GM12875 (cell line): ENCODE measurements at regions not wholly inside any gene's neighbourhood (a gene's known extent, or its start where the extent isn't known, plus 50 kb on each side); places are given as distances from the start of the nearest gene placed in this dataset.

Experiments
- H3K4me3 ChIP-seq: one replicate; pipeline ENCODE4 v1.5.1; 2011; ENCODE audit warnings: low read depth, low read length, control low read depth
- TF ChIP-seq, protein P1 (sequence below): IDR thresholded peaks from 2 replicates; pipeline ENCODE4 v1.5.1; 2011; ENCODE audit warnings: low read depth, mild to moderate bottlenecking, control low read depth, inconsistent platforms, low read length, moderate library complexity, borderline replicate concordance; ENCODE audit not compliant: insufficient read depth

DNA sequence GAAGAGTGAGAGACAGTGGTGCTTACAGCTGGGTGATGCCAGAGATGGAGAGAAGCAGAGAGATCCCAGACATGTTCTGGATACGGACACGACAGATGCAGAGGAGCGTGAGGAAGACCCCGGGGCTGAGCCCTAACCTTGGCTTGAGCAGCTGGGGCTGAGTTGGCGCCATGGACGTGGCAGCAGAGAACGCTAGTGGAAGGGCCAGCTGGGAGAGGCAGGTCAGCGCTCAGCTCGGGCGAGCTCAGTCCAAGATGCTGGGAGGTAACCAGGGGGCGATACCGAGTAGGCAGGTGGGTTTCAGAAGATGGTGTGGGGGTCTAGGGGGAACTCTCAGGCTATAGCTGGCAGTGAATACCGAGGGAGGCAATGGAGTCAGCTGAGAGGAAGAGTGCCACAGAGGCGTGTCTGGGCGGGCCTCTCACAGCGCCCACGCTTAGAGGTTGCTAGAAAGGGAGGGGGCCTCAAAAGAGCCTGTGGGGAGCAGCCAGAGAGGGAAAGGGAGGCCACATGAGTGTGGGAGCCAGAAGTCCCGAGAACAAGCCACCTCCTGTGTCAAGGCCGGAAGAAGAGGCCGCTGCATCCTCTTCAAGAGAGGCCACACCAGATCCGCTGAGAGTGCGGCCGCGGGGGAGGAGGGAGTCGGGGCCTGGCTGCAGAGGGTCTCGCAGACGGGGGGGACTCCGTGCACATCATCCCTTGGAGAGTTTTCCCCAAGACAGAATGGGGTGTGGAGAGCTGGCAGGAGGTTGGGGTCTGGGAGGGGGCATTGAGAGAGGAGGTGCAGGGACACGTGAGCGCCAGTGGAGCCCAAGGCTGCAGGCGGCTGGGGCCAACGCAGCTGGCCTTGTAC is 57.0 kb upstream of the DIO3 start:
- TF ChIP-seq, protein P1, sequence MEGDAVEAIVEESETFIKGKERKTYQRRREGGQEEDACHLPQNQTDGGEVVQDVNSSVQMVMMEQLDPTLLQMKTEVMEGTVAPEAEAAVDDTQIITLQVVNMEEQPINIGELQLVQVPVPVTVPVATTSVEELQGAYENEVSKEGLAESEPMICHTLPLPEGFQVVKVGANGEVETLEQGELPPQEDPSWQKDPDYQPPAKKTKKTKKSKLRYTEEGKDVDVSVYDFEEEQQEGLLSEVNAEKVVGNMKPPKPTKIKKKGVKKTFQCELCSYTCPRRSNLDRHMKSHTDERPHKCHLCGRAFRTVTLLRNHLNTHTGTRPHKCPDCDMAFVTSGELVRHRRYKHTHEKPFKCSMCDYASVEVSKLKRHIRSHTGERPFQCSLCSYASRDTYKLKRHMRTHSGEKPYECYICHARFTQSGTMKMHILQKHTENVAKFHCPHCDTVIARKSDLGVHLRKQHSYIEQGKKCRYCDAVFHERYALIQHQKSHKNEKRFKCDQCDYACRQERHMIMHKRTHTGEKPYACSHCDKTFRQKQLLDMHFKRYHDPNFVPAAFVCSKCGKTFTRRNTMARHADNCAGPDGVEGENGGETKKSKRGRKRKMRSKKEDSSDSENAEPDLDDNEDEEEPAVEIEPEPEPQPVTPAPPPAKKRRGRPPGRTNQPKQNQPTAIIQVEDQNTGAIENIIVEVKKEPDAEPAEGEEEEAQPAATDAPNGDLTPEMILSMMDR = no peak
- no peak overlapping the region for H3K4me3 ChIP-seq

DNA sequence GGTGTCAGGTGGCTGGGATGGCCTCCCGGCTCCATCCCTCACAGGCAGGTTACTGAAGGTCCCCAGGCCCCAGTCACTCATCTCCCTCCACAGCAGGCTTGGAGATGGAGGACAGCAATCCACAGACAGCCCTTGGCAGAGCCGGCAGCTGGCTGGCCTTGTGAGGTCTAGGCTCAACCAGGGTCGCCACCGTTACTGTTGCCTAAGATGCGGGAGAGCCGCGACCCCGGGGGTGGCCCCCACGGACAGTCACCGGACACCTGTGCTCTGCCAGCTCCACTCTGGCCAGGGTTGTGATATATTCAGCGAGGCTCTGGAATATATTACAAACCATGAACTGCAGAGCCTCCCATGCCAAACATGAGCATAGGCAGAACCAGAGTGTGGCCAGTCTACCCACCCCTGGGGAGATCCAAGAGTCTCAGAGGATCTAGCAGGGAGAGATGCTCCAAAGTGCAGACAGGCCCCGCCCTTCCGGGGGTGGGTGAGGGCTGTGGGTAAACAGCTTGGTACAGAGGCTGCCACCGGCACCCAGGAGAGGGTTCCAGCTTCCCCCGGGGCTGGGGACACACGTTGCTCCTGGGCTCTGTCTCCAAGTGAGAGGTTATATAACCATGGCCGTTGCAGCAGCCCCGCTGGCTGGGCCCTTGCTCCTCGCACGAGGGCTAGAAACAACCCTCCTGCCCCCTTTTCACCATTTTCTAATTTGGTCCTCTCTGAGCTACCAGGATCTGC is 55.9 kb upstream of the DIO3 start:
- H3K4me3 ChIP-seq = no peak overlapping the region
- TF ChIP-seq, protein P1 = no peak

DNA sequence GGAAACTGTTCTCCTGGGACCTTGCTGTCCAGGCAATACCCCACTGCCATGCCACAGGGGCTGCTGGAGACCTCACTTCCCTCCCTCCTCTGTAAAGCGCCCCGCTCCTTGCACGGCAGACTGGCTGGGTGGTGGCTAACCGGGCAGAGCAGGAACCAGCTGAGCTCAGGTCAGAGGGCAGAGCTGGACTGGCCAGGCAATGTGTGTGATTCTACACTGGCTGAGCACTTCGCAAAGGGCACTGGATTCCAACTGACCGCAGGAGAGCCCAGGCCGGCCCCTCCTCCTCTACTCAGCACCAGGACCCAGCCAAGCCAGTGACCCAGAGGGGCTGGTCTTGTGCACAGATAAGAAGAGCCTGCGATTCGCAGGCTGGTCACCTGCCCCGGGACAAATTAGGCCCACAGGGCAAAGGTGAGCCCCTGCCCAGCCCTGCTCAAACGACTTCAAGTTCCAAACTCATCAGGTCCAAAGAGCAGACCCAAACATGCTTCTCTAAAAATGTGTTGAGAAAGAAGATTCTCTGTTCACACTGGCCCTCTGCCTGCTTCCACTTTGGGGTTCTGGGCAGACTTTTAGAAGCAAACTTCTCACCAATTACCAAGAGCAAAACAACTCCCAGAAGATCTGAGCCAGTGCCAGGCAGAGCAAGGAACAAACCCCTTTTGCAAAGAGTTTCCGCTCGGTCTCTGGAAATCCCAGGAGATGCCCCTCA is 54.9 kb upstream of the DIO3 start:
- TF ChIP-seq, protein P1 = no peak
- no peak overlapping the region for H3K4me3 ChIP-seq

DNA sequence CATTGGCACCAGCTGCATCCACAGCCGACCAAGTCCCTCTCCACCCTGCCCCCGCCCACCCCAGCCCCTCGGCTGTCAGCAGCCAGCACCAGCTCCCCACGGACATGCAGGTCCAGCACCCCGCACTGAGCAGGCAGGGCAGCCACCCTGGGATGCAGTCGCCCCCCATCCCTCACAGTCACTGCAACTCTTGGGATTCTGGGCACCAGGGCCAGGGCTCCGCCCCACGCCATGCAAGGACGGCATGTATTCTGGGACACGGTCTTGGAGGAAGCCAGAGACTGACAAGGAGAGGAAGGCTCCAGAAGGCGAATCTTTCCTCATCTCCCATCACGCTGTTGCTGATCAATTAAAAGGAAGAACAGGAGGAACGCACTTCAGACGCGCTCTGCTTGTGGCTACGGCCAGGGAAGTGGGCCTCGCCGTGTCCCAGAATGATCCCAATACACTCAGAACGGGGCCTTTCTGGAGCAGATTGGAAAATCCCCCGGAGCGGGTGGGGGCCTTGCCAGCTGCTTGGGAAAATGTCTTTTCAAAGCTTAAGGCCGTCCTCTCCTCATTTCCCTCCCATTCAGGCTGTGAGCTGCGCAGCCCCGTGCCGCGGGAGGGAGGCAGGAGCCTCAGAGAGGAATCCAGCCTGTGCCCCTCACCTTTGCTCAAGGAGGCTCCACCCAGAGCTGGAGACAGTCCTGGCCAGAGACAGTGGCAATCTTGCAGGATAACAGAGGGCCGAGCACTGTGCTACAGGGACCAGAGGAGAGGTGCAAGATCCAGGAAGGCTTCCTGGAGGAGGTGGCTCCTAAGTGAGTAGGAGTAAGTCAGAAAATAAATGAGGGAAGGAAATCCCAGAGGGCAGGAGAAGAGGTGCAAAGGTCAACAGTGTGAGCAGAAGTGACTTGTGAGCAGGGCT is 54.1 kb upstream of the DIO3 start:
- TF ChIP-seq, protein P1 = no peak
- H3K4me3 ChIP-seq = no peak overlapping the region

DNA sequence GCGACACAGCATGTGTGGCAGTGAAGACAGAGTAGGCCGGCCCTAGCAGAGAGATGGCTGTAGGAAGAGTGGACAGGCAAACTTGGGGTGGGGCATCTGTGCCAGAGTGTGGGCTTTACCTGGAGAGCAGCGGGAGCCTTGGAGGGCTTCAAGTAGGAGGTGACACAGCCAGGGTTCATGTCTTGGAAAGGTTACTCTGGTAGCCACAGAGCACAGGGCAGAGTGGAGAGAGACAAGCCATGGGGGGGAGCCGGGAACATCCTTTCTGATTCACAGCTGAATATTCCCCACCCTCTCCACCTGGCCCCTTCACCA is 53.5 kb upstream of the DIO3 start:
- TF ChIP-seq, protein P1 = no peak
- no peak overlapping the region for H3K4me3 ChIP-seq

DNA sequence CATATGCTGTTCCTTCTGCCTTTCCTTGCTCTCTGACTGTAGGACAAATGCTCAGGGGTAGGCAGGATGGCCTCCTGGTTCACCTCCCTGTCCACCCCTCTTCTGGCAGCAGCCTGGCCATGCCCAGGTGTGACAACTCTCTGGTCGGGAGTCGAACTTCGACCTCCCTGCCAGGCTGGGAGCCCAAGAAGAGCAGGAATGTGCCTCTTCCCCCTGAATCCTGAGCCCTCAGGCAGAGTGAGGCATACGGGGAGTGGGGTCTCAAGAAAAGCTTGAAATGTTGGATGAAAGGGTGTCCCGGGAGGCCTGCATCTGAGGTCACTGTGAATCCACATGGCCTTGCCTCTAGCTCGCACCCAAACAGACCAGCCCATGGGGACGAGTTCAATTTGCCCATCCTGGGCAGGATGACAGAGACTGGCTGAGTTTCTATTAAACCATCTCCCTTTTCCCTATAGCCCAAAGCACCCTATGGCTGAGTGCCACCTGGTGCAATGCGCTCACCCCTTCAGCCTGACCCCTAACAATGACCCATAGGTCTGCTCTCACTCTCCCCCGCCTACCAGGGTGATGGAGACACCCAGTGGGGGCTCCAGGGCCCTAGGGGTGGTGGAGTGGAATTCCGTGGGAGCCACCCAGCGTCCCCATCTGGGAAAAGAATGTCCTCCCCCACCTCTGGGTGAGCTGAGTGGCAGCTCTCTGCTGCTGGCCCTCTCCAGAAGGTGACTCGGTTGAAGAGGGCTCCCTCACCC is 52.9 kb upstream of the DIO3 start:
- TF ChIP-seq, protein P1 = no peak
- no peak overlapping the region for H3K4me3 ChIP-seq
